ENCODE measurements at regions not wholly inside any gene's neighbourhood (a gene's known extent, or its start where the extent isn't known, plus 50 kb on each side); places are given as distances from the start of the nearest gene placed in this dataset.

DNA sequence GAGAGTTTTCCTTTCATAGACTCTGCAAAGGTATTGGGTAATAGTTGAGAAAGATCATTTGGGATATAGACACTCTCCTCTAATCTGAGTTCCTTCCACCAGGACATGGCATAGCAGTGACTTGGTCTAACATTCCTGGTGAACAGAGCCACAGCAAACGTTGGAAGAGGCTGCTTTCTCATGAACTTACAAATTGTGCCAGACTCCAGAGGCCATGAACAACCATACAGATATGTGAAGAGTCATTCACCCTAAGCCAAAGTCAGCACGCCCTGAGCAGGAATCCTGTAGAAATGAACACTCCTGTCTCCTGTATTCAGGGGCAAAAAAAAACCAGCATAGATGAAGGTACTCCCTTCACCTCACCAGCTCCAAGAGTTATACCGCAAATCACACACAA is 152.8 kb downstream of the TMEM18 start:
- TF ChIP-seq, protein P1, sequence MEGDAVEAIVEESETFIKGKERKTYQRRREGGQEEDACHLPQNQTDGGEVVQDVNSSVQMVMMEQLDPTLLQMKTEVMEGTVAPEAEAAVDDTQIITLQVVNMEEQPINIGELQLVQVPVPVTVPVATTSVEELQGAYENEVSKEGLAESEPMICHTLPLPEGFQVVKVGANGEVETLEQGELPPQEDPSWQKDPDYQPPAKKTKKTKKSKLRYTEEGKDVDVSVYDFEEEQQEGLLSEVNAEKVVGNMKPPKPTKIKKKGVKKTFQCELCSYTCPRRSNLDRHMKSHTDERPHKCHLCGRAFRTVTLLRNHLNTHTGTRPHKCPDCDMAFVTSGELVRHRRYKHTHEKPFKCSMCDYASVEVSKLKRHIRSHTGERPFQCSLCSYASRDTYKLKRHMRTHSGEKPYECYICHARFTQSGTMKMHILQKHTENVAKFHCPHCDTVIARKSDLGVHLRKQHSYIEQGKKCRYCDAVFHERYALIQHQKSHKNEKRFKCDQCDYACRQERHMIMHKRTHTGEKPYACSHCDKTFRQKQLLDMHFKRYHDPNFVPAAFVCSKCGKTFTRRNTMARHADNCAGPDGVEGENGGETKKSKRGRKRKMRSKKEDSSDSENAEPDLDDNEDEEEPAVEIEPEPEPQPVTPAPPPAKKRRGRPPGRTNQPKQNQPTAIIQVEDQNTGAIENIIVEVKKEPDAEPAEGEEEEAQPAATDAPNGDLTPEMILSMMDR (IDR thresholded peaks at IDR 0.05 in 4 of 5, conservative IDR thresholded peaks at IDR 0.05 in 1 of 5), result no peak
- no peak for TF ChIP-seq POLR2A (IDR thresholded peaks at IDR 0.05)

Data from gastrocnemius medialis (tissue), 4 donors.